Prostate gland (tissue), 2 donors: ENCODE measurements at regions not wholly inside any gene's neighbourhood (a gene's known extent, or its start where the extent isn't known, plus 50 kb on each side); places are given as distances from the start of the nearest gene placed in this dataset.

Source experiments
- CTCF ChIP-seq, 4 experiments: fragments of 200-600 bp in 2 of 4; fragments of 450-650 bp in 2 of 4; sonication (generic) in 2 of 4; IDR thresholded peaks; 1 replicate in 3 of 4; 2 replicates in 1 of 4; pipeline ENCODE4 v1.5.1; 2016 to 2019; ENCODE audit warnings: antibody characterized with exemption in 4 of 4, mild to moderate bottlenecking in 2 of 4, moderate library complexity in 2 of 4
- POLR2A ChIP-seq: fragments of 450-650 bp; IDR thresholded peaks from one replicate; pipeline ENCODE4 v1.6.1; 2016; ENCODE audit warnings: antibody characterized with exemption, mild to moderate bottlenecking
- POLR2AphosphoS5 ChIP-seq: sonication (generic); formaldehyde crosslinking; IDR thresholded peaks from one replicate; pipeline ENCODE4 v1.6.1; 2017; ENCODE audit warnings: antibody characterized with exemption

GRCh38 chr2:85956646-85957039 is 67.9 kb upstream of the ST3GAL5 start:
- TF ChIP-seq CTCF (IDR thresholded peaks at IDR 0.05) (no peak), POLR2A (no peak), POLR2AphosphoS5 (no peak)
